HG02852 (cell line): ENCODE measurements at regions not wholly inside any gene's neighbourhood (a gene's known extent, or its start where the extent isn't known, plus 50 kb on each side); places are given as distances from the start of the nearest gene placed in this dataset.
"Not testable (repeated sequence)": the region's sequence is repeated elsewhere in the genome, so short reads cannot be mapped to it uniquely, and the experiment has no call there.

ENCODE experiments used
- ATAC-seq: cut with Tn5 transposase; IDR thresholded peaks from one replicate; pipeline ENCODE4 v1.9.1; 2021; ENCODE audit warnings: mild to moderate bottlenecking, moderate library complexity; ENCODE audit not compliant: unreplicated experiment

DNA sequence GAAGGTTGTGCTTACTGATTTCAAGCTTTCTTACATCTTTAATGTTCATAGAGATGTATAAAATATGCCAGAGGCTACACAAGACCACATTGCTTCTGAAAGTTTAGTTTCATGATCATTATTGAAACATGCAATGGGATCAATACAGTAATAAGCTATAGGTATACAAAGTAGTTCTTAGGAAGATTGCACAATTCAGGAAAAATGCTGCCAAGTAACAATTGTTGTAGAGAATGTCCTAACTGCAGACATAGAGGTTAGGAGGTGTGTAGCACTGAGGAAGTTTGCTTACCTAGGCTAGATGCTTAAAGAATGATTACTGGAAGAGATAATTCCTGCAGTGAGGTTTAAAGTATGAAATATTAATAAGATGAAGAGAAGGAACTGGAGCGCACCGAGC, 259.5 kb upstream of the CYRIA start:
- no peak for ATAC-seq

DNA sequence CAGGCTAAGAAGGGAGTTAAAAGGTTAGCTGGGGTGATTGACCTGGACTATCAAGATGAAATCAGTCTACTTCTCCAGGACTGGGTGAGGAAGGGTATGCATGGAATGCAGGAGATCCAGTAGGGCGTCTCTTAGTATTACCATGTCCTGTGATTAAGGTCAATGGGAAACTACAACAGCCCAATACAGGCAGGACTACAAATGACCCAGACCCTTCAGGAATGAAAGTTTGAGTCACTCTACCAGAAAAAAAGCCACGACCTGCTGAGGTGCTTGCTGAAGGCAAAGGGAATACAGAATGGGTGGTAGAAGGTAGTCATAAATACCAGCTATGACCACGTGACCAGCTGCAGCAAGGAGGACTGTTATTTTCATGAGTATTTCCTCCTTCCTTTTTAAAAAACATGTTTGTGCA, 249.7 kb upstream of the CYRIA start:
- ATAC-seq, result not testable (repeated sequence)

DNA sequence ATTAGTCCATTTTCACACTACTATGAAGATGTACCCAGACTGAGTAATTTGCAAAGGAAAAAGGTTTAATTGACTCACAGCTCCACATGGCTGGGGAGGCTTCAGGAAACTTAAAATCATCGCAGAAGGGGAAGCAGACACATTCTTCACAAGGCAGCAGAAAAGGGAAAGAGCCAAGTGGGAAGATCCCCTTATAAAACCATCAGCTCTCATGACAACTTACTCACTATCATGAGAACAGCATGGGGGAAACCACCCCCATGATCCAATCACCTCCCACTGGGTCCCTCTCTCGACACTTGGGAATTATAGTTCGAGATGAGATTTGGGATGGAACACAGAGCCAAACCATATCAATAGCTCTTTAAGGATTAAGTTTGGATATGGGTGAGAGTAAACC, 246.1 kb upstream of the CYRIA start:
- ATAC-seq, result no peak

DNA sequence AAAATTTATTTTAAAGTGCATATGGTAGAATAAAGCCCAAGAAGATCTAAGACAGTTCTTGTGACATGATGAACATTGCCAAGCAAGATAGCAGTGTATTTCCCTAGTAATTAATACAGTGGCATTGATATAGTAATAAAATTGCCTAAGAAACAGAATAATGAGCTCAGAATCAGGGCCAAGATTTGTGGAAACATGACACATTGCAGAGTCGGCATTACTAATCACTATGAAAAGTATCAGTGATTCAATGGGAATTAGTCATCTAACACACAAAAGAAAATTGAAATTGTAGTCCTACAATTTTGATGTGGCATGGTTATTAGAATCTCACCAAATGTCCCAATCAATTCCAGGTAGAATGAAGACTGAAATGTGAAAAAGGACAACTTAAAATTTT, 243.0 kb upstream of the CYRIA start:
- no peak for ATAC-seq

DNA sequence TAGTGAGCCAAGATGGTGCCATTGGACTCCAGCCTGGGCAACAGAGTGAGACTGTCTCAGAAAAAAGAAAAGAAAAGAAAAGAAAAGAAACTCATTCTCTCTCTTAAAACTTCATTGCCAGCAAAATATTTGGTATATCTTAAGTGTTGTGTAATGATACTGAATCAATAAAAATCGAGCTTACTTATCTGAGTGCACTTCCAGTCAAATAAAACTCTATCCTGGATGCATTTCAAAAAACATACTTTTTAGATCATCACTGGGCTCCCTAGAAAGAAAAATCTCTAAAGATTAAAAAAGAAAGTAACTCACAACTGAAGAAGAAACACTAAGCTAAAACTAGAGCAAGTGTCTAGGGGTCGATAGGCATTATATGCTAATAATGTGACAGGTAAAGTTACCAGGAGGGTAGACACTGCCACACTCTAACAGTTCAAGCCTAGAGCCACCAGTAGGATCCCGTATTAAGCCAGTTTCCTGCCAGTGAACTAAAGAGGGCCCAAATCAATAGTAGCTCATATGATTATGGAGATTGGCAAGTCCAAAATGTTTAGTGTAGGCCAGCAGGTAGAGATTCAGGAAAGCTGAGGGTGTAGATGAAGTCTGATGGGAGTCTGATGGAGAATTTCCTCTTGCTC, 242.1 kb upstream of the CYRIA start:
- no peak for ATAC-seq

DNA sequence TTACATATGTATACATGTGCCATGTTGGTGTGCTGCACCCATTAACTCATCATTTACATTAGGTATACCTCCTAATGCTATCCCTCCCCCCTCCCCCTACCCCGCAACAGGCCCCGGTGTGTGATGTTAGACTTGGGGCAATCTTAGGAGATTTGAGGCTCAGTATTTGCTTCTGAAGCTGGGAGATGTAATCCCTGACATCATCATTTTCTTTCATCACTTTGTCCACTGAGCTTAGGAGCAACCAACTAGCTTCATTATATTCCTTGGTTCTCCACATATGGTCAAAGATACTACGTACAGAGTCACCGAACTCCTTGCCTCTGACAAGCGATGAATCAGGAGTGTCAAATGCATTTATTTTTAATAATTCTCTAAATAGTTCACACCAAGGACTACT, 239.7 kb upstream of the CYRIA start:
- ATAC-seq, result not testable (repeated sequence)

DNA sequence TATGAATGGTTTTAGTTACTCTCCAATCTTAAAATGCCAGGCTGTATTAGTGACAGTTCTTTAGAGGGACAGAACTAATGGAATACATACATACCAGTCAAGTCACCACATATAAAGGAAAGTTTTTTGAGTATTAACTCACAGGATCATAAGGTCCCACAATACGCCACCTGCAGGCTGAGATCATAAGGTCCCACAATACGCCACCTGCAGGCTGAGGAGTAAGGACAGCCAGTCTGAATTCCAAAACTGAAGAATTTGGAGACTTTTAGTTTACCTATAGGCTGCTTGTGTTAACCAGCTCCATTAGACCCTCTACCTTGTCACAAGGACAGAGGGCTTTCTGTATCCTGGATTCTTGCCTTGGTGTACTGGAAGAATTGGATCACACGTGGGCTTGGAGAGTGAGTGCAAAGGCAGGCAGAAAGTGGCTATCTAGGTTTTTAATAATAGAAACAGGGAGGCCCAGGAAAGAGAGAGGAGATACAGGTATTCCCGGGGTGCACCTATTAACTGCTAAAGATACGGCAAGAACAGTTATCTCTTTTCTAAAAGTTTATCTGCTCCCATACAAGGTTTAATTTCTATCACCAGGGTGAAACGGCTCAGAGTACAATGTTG, 234.9 kb upstream of the CYRIA start:
- ATAC-seq, result peak; percentile 67

DNA sequence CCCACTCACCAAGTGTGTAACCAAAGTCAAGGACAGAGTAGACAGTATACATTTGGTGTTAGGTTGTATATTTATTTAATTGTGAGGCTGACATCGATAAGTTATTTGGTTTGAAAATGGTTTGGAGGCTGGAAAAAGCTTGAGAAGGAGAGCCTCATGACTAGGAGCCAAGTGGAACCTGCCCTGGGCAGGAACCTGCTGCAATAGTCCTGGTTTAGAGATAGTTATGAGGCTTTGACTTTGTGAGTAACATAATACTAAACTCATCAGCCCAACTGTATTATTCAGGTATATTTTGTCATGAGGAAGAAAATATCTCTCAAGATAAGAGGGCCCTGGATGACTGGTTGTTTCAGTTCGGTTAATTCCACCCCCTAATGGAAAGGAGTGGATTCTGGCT, 234.3 kb upstream of the CYRIA start:
- no peak for ATAC-seq

DNA sequence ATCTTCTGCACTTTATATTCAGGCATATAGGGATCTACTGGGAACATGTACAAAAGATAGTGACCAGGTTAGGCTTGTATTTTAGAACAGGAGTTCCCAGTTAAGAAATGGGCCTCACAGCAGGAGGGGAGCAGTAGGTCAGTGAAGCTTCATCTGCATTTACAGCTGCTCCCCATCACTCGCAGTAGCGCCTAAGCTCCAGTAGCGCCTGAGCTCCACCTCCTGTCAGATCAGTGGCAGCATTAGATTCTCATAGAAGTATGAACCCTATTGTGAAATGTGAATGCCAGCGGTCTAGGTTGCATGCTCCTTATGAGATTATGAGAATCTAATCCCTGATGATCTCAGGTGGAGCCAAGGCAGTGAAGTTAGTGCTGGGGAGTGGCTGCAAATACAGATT, 224.4 kb upstream of the CYRIA start:
- ATAC-seq, result no peak

DNA sequence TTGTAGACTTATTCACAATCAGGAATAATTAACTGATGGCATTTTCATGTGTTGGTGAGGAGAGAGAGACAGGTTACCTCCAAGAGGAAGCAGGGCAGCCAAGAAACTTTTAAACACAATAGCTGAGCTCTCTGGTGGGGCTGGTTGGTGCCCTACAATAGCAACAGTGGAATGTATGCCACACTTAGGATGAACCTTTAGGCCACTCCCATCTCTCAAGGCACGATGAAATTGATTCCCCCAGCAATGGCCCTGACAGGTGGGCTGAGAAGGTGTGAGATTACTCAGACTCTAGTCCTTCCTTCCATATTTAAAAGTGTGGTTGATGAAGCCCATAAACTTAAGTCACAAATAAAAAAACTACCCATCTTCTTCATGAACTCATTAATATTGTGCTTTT, 219.4 kb upstream of the CYRIA start:
- no peak for ATAC-seq

DNA sequence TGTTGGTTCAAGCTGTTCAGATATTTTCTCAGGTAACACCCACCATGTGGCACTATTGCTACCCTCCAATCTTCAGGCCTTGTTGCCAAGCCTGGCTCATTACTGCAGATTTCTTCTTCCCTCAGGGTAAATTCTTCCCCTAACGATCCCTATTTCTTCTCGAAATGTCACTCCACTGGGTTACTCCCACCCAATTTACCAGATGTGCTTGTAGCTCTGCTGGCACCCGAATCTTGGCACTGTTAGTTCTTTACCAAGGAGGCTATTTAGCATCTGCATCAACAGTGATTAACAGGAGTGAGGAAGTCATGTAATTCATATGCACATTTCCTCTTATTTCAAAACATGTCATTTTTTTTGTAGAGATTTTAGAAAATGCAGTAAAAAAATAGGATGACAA, 217.1 kb upstream of the CYRIA start:
- ATAC-seq, result no peak

DNA sequence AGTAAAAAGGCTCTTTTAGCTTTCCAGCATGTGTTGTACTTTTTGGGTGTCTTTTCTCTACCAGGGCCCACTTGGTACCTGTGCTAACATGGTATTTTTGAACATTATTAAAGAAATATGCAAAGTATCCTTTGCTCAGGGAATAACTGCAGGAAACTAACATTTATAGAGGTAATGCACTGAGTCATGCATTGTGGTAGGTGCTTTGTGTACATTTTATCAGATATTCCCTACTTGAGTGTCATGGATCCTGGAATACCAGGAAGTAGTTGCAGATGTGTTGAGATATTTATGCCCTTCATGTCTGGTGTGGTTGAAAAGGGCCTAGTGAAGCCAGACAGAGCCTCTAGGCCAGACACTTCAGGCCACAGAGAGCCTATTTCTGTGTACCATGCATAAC, 215.5 kb upstream of the CYRIA start:
- no peak for ATAC-seq

DNA sequence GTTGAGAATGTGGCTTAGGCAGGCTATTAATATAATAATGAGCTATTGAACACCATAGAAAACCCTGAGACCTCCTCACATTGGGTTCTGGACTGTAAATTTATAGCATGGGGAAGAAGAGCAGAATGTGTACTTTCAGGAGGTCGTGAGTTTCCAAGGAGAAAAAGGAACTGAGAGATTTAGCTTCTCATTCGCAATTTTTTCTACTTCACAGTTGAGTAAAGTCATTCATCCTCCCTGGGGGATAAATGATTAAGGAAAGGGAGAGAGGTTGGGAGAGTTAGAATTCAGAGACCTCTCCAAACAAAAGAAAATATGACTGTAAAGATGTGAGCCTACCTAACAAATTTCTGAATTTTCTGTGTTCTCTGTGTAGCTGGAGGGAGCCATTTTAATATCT, 205.8 kb upstream of the CYRIA start:
- ATAC-seq, result no peak

DNA sequence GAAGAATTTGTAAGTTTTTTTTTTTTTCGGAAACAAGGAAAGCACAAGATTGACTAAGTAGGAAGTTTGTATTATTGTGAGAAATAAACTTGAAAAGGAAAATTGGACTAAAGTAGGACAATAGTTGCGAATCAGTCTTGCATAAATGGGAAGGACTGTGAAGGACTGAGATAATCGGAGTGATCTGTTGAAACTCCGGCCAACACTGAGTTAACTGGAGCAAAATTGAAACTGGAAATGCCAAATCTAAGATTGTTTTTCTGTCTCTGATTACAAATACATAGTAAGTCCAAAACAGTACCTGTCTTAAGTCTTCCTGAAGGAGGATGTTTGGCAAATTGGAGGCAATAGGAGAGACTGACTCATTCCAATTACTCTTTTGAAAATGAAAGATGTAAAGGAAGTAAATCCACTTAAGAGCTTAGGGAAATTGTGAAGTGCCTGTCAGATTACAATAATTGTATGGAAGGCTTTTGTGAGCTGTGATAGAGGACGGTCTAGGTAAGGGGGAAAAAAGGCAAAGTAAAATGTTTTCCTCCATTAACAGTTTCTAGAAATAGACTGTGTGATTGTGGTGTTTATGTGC, 204.9 kb upstream of the CYRIA start:
- ATAC-seq, result no peak

DNA sequence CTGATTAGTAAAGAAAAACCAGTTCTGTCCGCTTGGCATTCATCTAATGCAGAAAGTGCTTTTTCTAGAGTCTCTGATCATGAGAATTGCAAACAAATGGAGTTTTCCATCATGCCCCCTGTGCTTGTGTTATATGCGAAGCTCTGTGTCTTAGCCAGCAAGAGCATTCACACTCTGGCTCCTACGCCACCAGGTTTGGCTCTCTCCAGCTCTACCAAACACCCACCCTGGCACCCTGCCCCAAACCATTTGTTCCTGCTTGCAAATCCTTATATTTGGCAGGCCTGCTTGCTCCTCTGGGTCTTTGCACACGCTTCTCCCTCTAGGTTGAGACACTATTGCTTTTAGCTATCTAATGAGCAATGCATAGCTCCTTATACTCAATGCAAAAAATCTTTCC, 204.1 kb upstream of the CYRIA start:
- ATAC-seq, result no peak

DNA sequence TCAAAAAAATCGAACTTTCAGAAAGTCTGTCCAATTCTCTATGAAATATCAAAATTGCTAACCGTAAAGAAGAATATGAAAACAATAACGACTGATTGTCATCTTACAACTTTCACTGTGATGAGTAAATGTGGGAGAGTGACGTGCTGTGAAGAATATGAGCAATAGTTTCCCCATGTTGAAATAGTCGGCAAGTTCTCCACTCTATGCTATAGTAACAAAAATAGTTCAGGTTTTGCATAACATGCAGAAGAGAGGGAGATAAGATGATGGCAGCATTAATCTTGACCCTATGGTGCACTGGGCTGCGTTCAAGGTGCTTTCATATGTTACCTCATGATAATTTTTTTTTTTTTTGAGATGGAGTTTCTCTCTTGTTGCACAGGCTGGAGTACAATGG, 196.8 kb upstream of the CYRIA start:
- no peak for ATAC-seq

DNA sequence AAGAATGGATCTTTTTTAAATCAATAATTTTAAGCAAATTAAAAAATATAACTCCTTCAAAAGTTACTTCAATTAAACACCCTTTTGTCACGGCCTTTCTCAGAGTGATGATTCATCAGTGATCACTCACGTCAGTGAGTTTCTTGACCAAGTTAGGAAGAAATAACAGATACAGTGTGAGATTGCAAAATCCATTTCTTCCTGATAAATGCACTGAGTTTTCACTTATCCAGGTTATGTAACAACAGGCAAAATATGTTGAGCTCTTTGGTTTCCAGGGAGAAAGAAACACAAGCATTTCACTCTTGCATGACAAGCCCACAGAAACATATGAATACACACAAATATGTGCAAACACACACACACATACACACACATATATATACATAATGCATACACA, 195.9 kb upstream of the CYRIA start:
- ATAC-seq, result no peak

DNA sequence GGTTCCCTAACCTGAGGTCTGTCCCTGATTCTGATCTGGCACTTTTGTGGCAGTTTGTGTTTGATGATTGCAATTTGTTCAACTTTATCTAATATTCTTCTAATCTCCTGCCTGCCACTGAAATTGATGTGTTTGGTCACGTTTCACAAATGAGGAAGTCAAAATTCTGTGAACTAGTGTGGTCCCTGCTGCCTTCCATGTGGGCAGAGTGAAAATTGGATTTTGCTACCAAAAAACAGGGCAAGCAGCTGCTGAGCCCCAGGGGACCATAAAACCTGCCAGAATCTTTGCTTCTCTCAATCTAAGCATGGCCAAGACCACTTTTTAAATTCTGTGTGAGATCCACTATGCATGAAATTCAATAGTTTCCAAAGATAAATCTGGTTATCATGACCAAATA, 195.5 kb upstream of the CYRIA start:
- ATAC-seq, result no peak

DNA sequence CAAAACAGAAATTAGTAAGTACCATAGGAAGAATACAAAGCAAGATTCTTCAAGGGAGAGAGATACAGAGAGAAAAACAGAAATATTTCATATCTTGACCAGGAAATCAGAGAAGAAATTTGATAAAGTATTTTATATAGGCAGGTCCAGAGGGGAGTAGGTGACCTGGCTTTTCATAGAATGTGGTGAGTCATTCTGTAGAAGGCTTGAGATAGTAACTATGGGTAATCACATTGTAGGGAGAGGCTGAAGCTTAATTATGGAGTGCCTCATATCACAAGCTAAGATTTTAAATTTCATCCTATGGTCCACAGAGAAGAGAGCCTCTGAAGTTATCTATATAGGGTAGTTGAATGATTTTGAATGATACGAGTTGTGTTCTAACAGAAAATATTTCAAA, 195.0 kb upstream of the CYRIA start:
- no peak for ATAC-seq

DNA sequence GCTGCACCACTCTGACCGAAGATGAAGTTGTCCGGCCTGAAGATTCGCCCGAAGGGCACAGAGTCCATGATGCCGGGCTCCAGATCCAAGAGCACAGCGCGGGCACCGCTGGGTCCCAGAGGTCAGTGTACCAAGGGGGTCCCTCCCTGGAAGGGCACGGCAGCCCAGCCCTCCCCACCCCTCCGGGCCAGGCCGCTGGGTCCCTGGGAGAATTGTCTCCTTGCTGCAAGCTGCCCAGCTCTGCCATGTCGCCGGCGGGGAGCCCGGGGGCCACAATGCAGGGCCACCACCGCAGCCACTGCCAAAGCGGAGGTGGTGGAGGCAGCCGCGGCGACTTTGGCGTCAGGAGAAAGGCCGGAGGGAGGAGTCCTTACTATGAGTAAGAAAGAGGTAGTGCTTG, 189.5 kb upstream of the CYRIA start:
- ATAC-seq, result no peak

DNA sequence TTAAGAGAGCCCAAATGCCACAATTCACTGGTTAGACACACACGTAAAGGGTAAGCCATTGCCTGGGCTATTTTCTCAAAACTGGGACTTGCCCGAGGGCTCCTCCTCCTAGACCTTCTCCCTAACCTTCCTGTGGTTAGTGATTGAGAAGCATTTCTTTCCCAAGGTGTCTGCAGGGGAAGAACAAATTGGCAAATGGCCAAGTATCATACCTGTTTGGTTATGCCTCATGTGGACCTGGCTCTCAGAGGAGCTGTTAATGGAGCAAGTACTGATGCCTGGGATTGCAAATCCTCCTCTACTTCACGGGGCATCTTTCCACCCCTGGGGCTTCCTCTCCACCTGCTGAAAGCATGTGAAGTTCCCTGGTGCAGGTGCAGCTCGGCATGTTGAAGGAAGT, 187.5 kb upstream of the CYRIA start:
- no peak for ATAC-seq

DNA sequence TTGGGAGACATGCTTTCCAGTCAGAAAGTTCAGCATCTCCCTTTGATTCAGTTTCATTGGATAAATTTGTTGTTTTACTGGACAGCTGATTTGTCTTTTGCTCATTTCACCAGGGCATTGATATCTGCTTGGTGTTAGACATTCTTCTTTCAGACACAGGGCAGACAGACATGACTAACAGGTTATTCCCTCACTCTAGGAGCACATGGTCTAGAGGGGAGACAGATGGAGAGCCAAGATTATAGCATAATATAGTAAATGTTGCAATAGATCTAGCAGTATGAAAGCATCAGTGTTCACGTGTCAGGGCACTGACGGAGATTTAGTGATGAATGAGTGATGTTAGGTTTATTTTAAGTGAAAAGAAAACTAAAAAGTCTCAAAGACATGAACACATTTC, 187.0 kb upstream of the CYRIA start:
- no peak for ATAC-seq

DNA sequence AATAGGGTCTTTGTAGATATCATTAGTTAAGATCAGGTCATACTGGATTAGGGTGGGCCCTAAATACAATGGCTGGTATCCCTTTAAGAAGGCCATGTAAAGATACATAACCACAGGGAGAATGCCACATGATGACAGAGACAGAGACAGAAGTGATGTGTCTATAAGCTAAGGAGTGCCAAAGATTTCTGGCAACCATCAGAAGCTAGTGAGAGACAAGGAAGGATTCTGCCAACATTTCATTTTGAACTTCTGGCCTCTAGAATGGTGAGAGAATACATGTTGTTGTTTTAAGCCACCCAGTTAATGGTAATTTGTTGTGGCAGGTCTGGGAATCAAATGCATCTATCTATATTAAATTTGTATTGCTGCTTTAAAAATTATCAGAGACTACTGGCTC, 185.5 kb upstream of the CYRIA start:
- ATAC-seq, result no peak
